GM12872 (cell line): ENCODE measurements at regions not wholly inside any gene's neighbourhood (a gene's known extent, or its start where the extent isn't known, plus 50 kb on each side); places are given as distances from the start of the nearest gene placed in this dataset.

Experiments
- CTCF ChIP-seq: IDR thresholded peaks from 3 replicates; pipeline ENCODE4 v1.5.1; 2011; ENCODE audit warnings: low read depth, mild to moderate bottlenecking, low read length, moderate library complexity; ENCODE audit not compliant: insufficient read depth

GRCh38 chr17:14997290-14997689 is 267.8 kb downstream of the PMP22 start:
- TF ChIP-seq CTCF: no peak

- TF ChIP-seq CTCF: no peak
These were observed 279.0 kb downstream of the PMP22 start for GRCh38 chr17:14986127-14986526.

- no peak for TF ChIP-seq CTCF
These were observed 292.3 kb downstream of the PMP22 start for GRCh38 chr17:14972844-14973243.

GRCh38 chr17:14971054-14971453 is 294.1 kb downstream of the PMP22 start:
- no peak for TF ChIP-seq CTCF

- TF ChIP-seq CTCF: no peak
These were observed 305.9 kb downstream of the PMP22 start for GRCh38 chr17:14959106-14959648.

- no peak for TF ChIP-seq CTCF
These were observed 311.7 kb downstream of the PMP22 start for GRCh38 chr17:14953405-14953804.

GRCh38 chr17:14950686-14951085 is 314.4 kb downstream of the PMP22 start:
- no peak for TF ChIP-seq CTCF
